SK-N-SH (cell line): ENCODE measurements at regions not wholly inside any gene's neighbourhood (a gene's known extent, or its start where the extent isn't known, plus 50 kb on each side); places are given as distances from the start of the nearest gene placed in this dataset.

Source experiments
- CTCF ChIA-PET: fragments of 300-600, 350-600 bp; formaldehyde crosslinking; extraction: SDS; loops from one replicate; lab custom pipeline; 2021; lab: Yijun Ruan, JAX
- POLR2A ChIA-PET: fragments of 350-600 bp; sonication (Branson Sonifier 250); formaldehyde crosslinking; extraction: SDS; loops from one replicate; lab custom pipeline; 2020; ENCODE audit warnings: antibody characterized with exemption, inconsistent platforms; lab: Yijun Ruan, JAX
- DNase-seq: peaks from one replicate; pipeline ENCODE4 v3.0.0; 2012
- H2AFZ ChIP-seq: fragments of 200-600 bp; sonication (generic); 2 replicates; pipeline ENCODE4 v1.8.1; 2016; ENCODE audit warnings: antibody characterized with exemption, mild to moderate bottlenecking, low read depth
- H3F3A ChIP-seq: fragments of 200-600 bp; sonication (generic); replicated peaks from 2 replicates; pipeline ENCODE3; 2016; ENCODE audit warnings: antibody characterized with exemption, mild to moderate bottlenecking; ENCODE audit not compliant: insufficient read depth
- H3K27ac ChIP-seq, 2 experiments: fragments of 200-500 bp in 1 of 2; fragments of 200-600 bp in 1 of 2; sonication (Bioruptor generic) in 1 of 2; sonication (generic), shearing (Covaris generic) in 1 of 2; 2 replicates each; pipeline versions ENCODE4 v1.5.1 to v1.6.1; 2014 to 2016; ENCODE audit warnings: low read depth in 2 of 2, inconsistent platforms in 1 of 2, low read length in 1 of 2, mild to moderate bottlenecking in 1 of 2, mixed read lengths in 1 of 2
- H3K27me3 ChIP-seq: fragments of 200-600 bp; sonication (generic), shearing (Covaris generic); 2 replicates; pipeline ENCODE4 v1.6.1; 2016; ENCODE audit warnings: mixed run types; ENCODE audit not compliant: insufficient read depth
- H3K36me3 ChIP-seq, 2 experiments: fragments of 200-500 bp in 1 of 2; fragments of 200-600 bp in 1 of 2; sonication (Bioruptor generic) in 1 of 2; sonication (generic) in 1 of 2; replicated peaks in 1 of 2; 2 replicates each; pipeline versions ENCODE3 to v1.5.1; 2014 to 2016; ENCODE audit warnings: low read length in 1 of 2, mild to moderate bottlenecking in 1 of 2; ENCODE audit not compliant: insufficient read depth in 2 of 2, control insufficient read depth in 1 of 2
- H3K4me1 ChIP-seq, 2 experiments: fragments of 200-500 bp in 1 of 2; fragments of 200-600 bp in 1 of 2; sonication (Bioruptor generic) in 1 of 2; sonication (generic), shearing (Covaris generic) in 1 of 2; 2 replicates each; pipeline versions ENCODE4 v1.5.1 to v1.6.1; 2014 to 2016; ENCODE audit warnings: low read depth in 1 of 2, low read length in 1 of 2, mixed run types in 1 of 2; ENCODE audit not compliant: insufficient read depth in 2 of 2, control insufficient read depth in 1 of 2
- H3K4me2 ChIP-seq: fragments of 200-600 bp; sonication (generic), shearing (Covaris generic); 2 replicates; pipeline ENCODE4 v1.6.1; 2017; ENCODE audit warnings: mixed run types
- H3K4me3 ChIP-seq, 2 experiments: fragments of 200-500 bp in 1 of 2; fragments of 200-600 bp in 1 of 2; sonication (Bioruptor generic) in 1 of 2; sonication (generic), shearing (Covaris generic) in 1 of 2; 2 replicates each; pipeline versions ENCODE4 v1.5.1 to v1.8.1; 2014 to 2016; ENCODE audit warnings: low read depth in 2 of 2, inconsistent platforms in 1 of 2, low read length in 1 of 2, mild to moderate bottlenecking in 1 of 2, mixed read lengths in 1 of 2, moderate library complexity in 1 of 2
- H3K79me2 ChIP-seq: fragments of 200-600 bp; sonication (generic); 2 replicates; pipeline ENCODE4 v1.8.1; 2017; ENCODE audit warnings: mild to moderate bottlenecking; ENCODE audit not compliant: insufficient read depth
- H3K9ac ChIP-seq: fragments of 200-600 bp; sonication (generic); 2 replicates; pipeline ENCODE4 v1.6.1; 2017; ENCODE audit warnings: mixed run types
- H3K9me2 ChIP-seq: fragments of 200-600 bp; sonication (generic); 2 replicates; pipeline ENCODE4 v1.6.1; 2017; ENCODE audit warnings: mixed run types
- H3K9me3 ChIP-seq: fragments of 200-600 bp; sonication (generic); 2 replicates; pipeline ENCODE4 v1.6.1; 2017; ENCODE audit warnings: mixed run types, mild to moderate bottlenecking, moderate library complexity
- H4K20me1 ChIP-seq: fragments of 200-600 bp; sonication (generic); 2 replicates; pipeline ENCODE4 v1.6.1; 2017; ENCODE audit warnings: mild to moderate bottlenecking, mixed run types; ENCODE audit not compliant: insufficient read depth
- ELF1 ChIP-seq: IDR thresholded peaks from 2 replicates; pipeline ENCODE4 v1.4.0; 2012
- EP300 ChIP-seq, 2 experiments: IDR thresholded peaks; 2 replicates each; pipeline versions ENCODE4 v1.4.0 to v1.6.1; 2012; ENCODE audit warnings: borderline replicate concordance in 1 of 2, low read depth in 1 of 2, low read length in 1 of 2
- FOSL2 ChIP-seq: IDR thresholded peaks from 2 replicates; pipeline ENCODE4 v1.4.0; 2012; ENCODE audit warnings: low read depth, mild to moderate bottlenecking, moderate library complexity, borderline replicate concordance
- GABPA ChIP-seq: IDR thresholded peaks from 2 replicates; pipeline ENCODE4 v1.4.0; 2012; ENCODE audit warnings: low read depth, mild to moderate bottlenecking
- GATA2 ChIP-seq: sonication (generic); formaldehyde crosslinking; IDR thresholded peaks from 2 replicates; pipeline ENCODE4 v1.5.0; 2020; ENCODE audit warnings: mild to moderate bottlenecking, missing genetic modification reagents
- MEF2A ChIP-seq: IDR thresholded peaks from 2 replicates; pipeline ENCODE4 v1.4.0; 2012; ENCODE audit warnings: low read depth, borderline replicate concordance
- MXI1 ChIP-seq: IDR thresholded peaks from 2 replicates; pipeline ENCODE4 v1.6.1; 2012; ENCODE audit warnings: mild to moderate bottlenecking, low read depth, low read length, improper control_type of control experiment
- NFIC ChIP-seq: IDR thresholded peaks from 2 replicates; pipeline ENCODE4 v1.4.0; 2012; ENCODE audit warnings: borderline replicate concordance
- NRF1 ChIP-seq: IDR thresholded peaks from 2 replicates; pipeline ENCODE4 v1.6.1; 2012; ENCODE audit warnings: low read depth, mild to moderate bottlenecking, low read length
- POLR2AphosphoS5 ChIP-seq: IDR thresholded peaks from 2 replicates; pipeline ENCODE4 v1.6.1; 2012; ENCODE audit warnings: low read depth, low read length
- SIN3A ChIP-seq: IDR thresholded peaks from 2 replicates; pipeline ENCODE4 v1.6.1; 2012; ENCODE audit warnings: low read depth, mild to moderate bottlenecking, low read length, moderate library complexity, borderline replicate concordance
- SMC3 ChIP-seq: IDR thresholded peaks from 2 replicates; pipeline ENCODE4 v1.6.1; 2012; ENCODE audit warnings: low read depth, low read length, improper control_type of control experiment
- TCF12 ChIP-seq: IDR thresholded peaks from 2 replicates; pipeline ENCODE4 v1.4.0; 2012
- YY1 ChIP-seq: IDR thresholded peaks from 2 replicates; pipeline ENCODE4 v1.4.0; 2012; ENCODE audit warnings: low read depth, mild to moderate bottlenecking
- WGBS: methylation state at CpG from one replicate; pipeline ENCODE4 v1.1.6; 2017; ENCODE audit warnings: low lambda C conversion rate; 5-methylcytosine and 5-hydroxymethylcytosine counted together
- TF ChIP-seq, protein P1 (sequence below): fragments of 150-350 bp; IDR thresholded peaks from 2 replicates; pipeline ENCODE4 v1.6.1; 2016; ENCODE audit warnings: mild to moderate bottlenecking, low read depth, low read length
- TF ChIP-seq, protein P2 (sequence below): fragments of 150-350 bp; IDR thresholded peaks from 2 replicates; pipeline ENCODE4 v1.6.1; 2017; ENCODE audit warnings: antibody characterized with exemption, low read length, low read depth, borderline replicate concordance

DNA sequence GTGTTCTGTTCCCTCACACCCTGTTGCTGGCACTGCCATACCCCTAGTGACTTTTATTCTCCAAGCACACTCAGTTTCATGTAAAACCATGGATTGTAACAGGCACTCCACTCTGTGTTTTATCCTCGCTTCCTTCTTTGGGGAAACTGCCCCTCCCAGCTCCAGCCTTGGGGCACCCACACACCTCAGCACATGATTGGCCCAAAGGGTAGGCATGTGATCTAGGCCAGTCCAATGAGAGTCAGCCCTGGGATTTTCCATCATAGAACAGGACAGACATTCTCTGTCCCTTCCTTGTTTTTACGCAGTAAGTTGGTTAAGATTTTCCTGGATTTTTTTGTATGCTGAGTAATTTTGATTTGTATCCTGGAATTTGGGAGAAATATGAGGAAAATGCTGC, 115.4 kb downstream of the C16orf95 start:
- Histone ChIP-seq H3K9me3 (no peaks in the 10 kb centered on the region), H2AFZ (no peak overlapping the region), H3K4me2 (no peak overlapping the region), H3K79me2 (no peaks in the 10 kb centered on the region), H3K4me1 (peaks cover 0 to 2% of the 10 kb centered on the region in 2 experiments; a peak in 1 of 4 replicates), H3K36me3 (no peaks in the 10 kb centered on the region), H3K27me3 (peaks cover 32% of the 10 kb centered on the region; the same call in 1 of the 2 replicates), H3F3A (peaks cover 3% of the 10 kb centered on the region), H4K20me1 (no peaks in the 10 kb centered on the region), H3K9me2 (no peaks in the 10 kb centered on the region), H3K27ac (no peak overlapping the region), H3K9ac (no peak overlapping the region), H3K4me3 (no peak overlapping the region)
- ChIA-PET POLR2A (no interaction called here), CTCF (interaction anchor here (0.8 to 4.7 kb wide), 7 partner anchors 11 to 91 kb away, joined by 3 to 79 read pairs (median 8); no protein-coding TSS in a partner anchor)
- no peak for DNase-seq
- TF ChIP-seq NRF1 (no peak), YY1 (no peak), FOSL2 (no peak), SMC3 (no peak), POLR2AphosphoS5 (no peak), GABPA (no peak), MXI1 (no peak), NFIC (no peak), EP300 (IDR thresholded peaks at IDR 0.05; ENCODE audit: borderline replicate concordance in 1 of 2, low read depth in 1 of 2, low read length in 1 of 2) (no peak), MEF2A (no peak), ELF1 (no peak), GATA2 (no peak)
- TF ChIP-seq, protein P1, sequence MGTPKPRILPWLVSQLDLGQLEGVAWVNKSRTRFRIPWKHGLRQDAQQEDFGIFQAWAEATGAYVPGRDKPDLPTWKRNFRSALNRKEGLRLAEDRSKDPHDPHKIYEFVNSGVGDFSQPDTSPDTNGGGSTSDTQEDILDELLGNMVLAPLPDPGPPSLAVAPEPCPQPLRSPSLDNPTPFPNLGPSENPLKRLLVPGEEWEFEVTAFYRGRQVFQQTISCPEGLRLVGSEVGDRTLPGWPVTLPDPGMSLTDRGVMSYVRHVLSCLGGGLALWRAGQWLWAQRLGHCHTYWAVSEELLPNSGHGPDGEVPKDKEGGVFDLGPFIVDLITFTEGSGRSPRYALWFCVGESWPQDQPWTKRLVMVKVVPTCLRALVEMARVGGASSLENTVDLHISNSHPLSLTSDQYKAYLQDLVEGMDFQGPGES, result no peak
- TF ChIP-seq, protein P2, sequence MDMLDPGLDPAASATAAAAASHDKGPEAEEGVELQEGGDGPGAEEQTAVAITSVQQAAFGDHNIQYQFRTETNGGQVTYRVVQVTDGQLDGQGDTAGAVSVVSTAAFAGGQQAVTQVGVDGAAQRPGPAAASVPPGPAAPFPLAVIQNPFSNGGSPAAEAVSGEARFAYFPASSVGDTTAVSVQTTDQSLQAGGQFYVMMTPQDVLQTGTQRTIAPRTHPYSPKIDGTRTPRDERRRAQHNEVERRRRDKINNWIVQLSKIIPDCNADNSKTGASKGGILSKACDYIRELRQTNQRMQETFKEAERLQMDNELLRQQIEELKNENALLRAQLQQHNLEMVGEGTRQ, result no peak
- WGBS, result 83% methylated on average over 2 of the region's 2 CpGs

DNA sequence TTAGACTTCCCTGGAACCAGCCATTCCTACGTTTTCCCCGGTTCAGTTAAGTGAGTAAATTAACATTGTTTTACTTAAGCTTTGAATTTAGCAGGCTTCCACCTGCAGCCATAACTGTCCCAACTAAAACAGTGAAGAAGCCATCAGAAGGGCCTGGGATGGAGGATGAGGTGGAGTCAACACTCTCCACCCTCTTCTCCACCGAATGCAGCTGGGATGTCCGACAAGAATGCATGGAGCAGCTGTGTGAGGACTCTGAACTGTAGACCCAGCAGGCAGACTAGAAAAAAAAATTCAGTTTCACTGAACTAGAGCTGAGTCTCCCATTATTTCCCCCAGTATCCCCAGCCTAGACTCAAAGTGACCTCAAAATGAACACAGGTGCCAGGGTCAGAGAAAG, 114.8 kb downstream of the C16orf95 start:
- POLR2A ChIA-PET, result no interaction called here

More for the DNA sequence above, 114.8 kb downstream of the C16orf95 start:
- WGBS, result 55% methylated on average over 4 of the region's 4 CpGs
- no peak for TF ChIP-seq TCF12
- TF ChIP-seq POLR2AphosphoS5, result no peak
- TF ChIP-seq, protein P1, result no peak
- TF ChIP-seq SIN3A, result no peak
- TF ChIP-seq, all 33 proteins: peak for 0
- Histone ChIP-seq H3K27me3 (peaks cover 27% of the 10 kb centered on the region; the same call in 1 of the 2 replicates), H3K4me2 (no peak overlapping the region), H3K36me3 (no peaks in the 10 kb centered on the region), H4K20me1 (no peaks in the 10 kb centered on the region), H3K4me3 (no peak overlapping the region), H3K9me3 (no peaks in the 10 kb centered on the region), H3K9me2 (no peaks in the 10 kb centered on the region), H3K27ac (no peak overlapping the region), H3K79me2 (no peaks in the 10 kb centered on the region), H2AFZ (no peak overlapping the region), H3F3A (peaks cover 3% of the 10 kb centered on the region), H3K9ac (no peak overlapping the region), H3K4me1 (peaks cover 0 to 2% of the 10 kb centered on the region in 2 experiments; a peak in 1 of 4 replicates)
- CTCF ChIA-PET, result interaction anchor here (0.7 to 4.7 kb wide), 15 partner anchors 12 to 95 kb away, joined by 3 to 79 read pairs (median 5); no protein-coding TSS in a partner anchor
- no peak for DNase-seq
